ENCODE measurements at regions not wholly inside any gene's neighbourhood (a gene's known extent, or its start where the extent isn't known, plus 50 kb on each side); places are given as distances from the start of the nearest gene placed in this dataset.

DNA sequence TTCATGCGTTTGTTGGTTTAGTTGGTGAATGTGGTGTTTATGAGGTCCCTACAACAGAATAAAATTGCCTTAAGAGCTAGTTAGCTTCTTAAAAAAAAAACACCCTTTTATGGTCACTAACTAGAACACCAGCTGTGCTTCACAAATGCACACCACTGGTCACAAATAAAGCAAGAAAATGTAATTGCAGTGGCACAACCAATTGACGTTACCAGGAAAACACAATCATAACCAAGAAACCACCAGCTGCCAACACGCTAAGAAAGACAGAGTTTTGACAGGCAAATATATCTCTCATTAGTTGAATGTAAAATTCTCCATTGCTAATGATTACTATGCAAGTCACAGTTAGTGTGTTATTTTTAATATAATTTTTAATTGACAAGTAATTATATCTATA is 389.9 kb downstream of the ADAMTS20 start:
- TF ChIP-seq RCOR1 (conservative IDR thresholded peaks at IDR 0.05; ENCODE audit: low read depth, low read length), result no peak
- TF ChIP-seq, protein P1, sequence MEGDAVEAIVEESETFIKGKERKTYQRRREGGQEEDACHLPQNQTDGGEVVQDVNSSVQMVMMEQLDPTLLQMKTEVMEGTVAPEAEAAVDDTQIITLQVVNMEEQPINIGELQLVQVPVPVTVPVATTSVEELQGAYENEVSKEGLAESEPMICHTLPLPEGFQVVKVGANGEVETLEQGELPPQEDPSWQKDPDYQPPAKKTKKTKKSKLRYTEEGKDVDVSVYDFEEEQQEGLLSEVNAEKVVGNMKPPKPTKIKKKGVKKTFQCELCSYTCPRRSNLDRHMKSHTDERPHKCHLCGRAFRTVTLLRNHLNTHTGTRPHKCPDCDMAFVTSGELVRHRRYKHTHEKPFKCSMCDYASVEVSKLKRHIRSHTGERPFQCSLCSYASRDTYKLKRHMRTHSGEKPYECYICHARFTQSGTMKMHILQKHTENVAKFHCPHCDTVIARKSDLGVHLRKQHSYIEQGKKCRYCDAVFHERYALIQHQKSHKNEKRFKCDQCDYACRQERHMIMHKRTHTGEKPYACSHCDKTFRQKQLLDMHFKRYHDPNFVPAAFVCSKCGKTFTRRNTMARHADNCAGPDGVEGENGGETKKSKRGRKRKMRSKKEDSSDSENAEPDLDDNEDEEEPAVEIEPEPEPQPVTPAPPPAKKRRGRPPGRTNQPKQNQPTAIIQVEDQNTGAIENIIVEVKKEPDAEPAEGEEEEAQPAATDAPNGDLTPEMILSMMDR (IDR thresholded peaks at IDR 0.05 in 2 of 3, conservative IDR thresholded peaks at IDR 0.05 in 1 of 3; ENCODE audit: control insufficient read depth in 2 of 3, extremely low read depth in 1 of 3, insufficient read depth in 1 of 3, low read depth in 3 of 3, low read length in 3 of 3), result no peak
- TF ChIP-seq MXI1 (IDR thresholded peaks at IDR 0.05; ENCODE audit: low read depth, low read length), result no peak
- TF ChIP-seq EZH2 (IDR thresholded peaks at IDR 0.05; ENCODE audit: borderline replicate concordance, control insufficient read depth, low read depth, low read length), result no peak
- no peak for TF ChIP-seq EGR1 (IDR thresholded peaks at IDR 0.05; ENCODE audit: borderline replicate concordance in 1 of 2, low read depth in 2 of 2, low read length in 2 of 2)
- no peak for TF ChIP-seq POLR2AphosphoS5 (IDR thresholded peaks at IDR 0.05; ENCODE audit: low read length)

Measured in GM12878 (cell line).